ENCODE measurements at regions not wholly inside any gene's neighbourhood (a gene's known extent, or its start where the extent isn't known, plus 50 kb on each side); places are given as distances from the start of the nearest gene placed in this dataset.

- no peak for TF ChIP-seq CTCF (IDR thresholded peaks at IDR 0.05; ENCODE audit: low read depth, low read length)
- no peak for DNase-seq (ENCODE audit: extremely low read depth, low read depth)
Measured at GRCh38 chr2:16584824-16585540, 80.7 kb downstream of the CYRIA start.

GRCh38 chr2:16584084-16584483, 81.5 kb downstream of the CYRIA start:
- TF ChIP-seq CTCF (IDR thresholded peaks at IDR 0.05; ENCODE audit: low read depth, low read length), result no peak
- DNase-seq (ENCODE audit: extremely low read depth, low read depth), result no peak

GRCh38 chr2:16581241-16581640, 84.4 kb downstream of the CYRIA start:
- no peak for DNase-seq (ENCODE audit: extremely low read depth, low read depth)
- TF ChIP-seq CTCF (IDR thresholded peaks at IDR 0.05; ENCODE audit: low read depth, low read length), result no peak

GRCh38 chr2:16578081-16578480, 87.6 kb downstream of the CYRIA start:
- no peak for TF ChIP-seq CTCF (IDR thresholded peaks at IDR 0.05; ENCODE audit: low read depth, low read length)

GRCh38 chr2:16570516-16570915, 95.1 kb downstream of the CYRIA start:
- no peak for TF ChIP-seq CTCF (IDR thresholded peaks at IDR 0.05; ENCODE audit: low read depth, low read length)
- DNase-seq (ENCODE audit: extremely low read depth, low read depth), result no peak

More at GRCh38 chr2:16578081-16578480, 87.6 kb downstream of the CYRIA start:
- no peak for DNase-seq (ENCODE audit: extremely low read depth, low read depth)

GRCh38 chr2:16568998-16569784, 96.4 kb downstream of the CYRIA start:
- TF ChIP-seq CTCF (IDR thresholded peaks at IDR 0.05; ENCODE audit: low read depth, low read length), result no peak
- DNase-seq (ENCODE audit: extremely low read depth, low read depth), result no peak

GRCh38 chr2:16566701-16567100, 98.9 kb downstream of the CYRIA start:
- no peak for TF ChIP-seq CTCF (IDR thresholded peaks at IDR 0.05; ENCODE audit: low read depth, low read length)
- no peak for DNase-seq (ENCODE audit: extremely low read depth, low read depth)
